HL-60 (cell line): ENCODE measurements at regions not wholly inside any gene's neighbourhood (a gene's known extent, or its start where the extent isn't known, plus 50 kb on each side); places are given as distances from the start of the nearest gene placed in this dataset.
A peak's percentile ranks its signal among the peaks of the same experiment; 100 is the strongest.

Experiments used
- DNase-seq, 2 experiments: peaks; one replicate each; pipeline ENCODE4 v3.0.0-alpha.2; 2010 to 2020; ENCODE audit warnings: low read depth in 1 of 2, low spot score in 1 of 2
- H3K27ac ChIP-seq: fragments of 250-450 bp; sonication (Bioruptor Pico); replicated peaks from 2 replicates; pipeline ENCODE4 v1.5.1; 2020; ENCODE audit warnings: mild to moderate bottlenecking, moderate library complexity
- H3K27me3 ChIP-seq: fragments of 250-450 bp; sonication (Bioruptor Pico); 2 replicates; pipeline ENCODE4 v1.5.1; 2021; ENCODE audit warnings: mild to moderate bottlenecking, moderate library complexity; ENCODE audit not compliant: insufficient read depth, poor library complexity, severe bottlenecking
- H3K4me3 ChIP-seq: replicated peaks from 2 replicates; pipeline ENCODE4 v1.5.1; 2011; ENCODE audit warnings: mild to moderate bottlenecking, control low read depth, low read length; ENCODE audit not compliant: insufficient read depth
- GABPA ChIP-seq: IDR thresholded peaks from 2 replicates; pipeline ENCODE4 v1.6.1; 2012; ENCODE audit warnings: low read depth
- POLR2AphosphoS5 ChIP-seq: IDR thresholded peaks from 2 replicates; pipeline ENCODE4 v1.6.1; 2012; ENCODE audit warnings: low read depth
- REST ChIP-seq: IDR thresholded peaks from 2 replicates; pipeline ENCODE4 v1.6.1; 2012; ENCODE audit warnings: low read depth; ENCODE audit not compliant: insufficient replicate concordance
- SPI1 ChIP-seq: IDR thresholded peaks from 2 replicates; pipeline ENCODE4 v1.6.1; 2012; ENCODE audit warnings: low read depth, mild to moderate bottlenecking, borderline replicate concordance
- TF ChIP-seq, protein P1 (sequence below): IDR thresholded peaks from one replicate; pipeline ENCODE4 v1.5.1; 2011; ENCODE audit warnings: low read length, control low read depth, inconsistent platforms; ENCODE audit not compliant: insufficient read depth

DNA sequence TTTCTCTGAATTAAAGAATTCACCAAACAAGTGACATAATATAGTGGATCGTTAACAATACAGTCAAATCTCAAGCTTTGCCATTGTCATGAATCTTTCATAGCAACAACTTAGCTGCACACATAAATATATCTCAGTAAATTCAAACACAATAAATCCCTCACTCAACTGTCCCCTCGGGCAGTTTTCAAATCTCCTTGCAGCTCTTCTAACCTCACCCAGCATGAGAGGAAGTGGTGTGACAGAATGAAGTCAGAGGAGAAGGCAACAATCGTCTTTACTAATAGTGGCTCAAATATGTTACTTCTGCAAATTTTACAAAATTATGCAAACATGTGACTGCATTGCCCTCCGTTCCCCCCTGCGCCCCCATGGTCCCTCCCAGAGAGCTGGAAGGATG, 148.2 kb downstream of the RAP2A start:
- Histone ChIP-seq H3K27ac (no peak overlapping the region), H3K27me3 (peaks cover 4% of the 10 kb centered on the region), H3K4me3 (no peak overlapping the region)
- TF ChIP-seq SPI1: peak; percentile 56; the same call in 1 of the 2 replicates
- TF ChIP-seq REST: no peak
- TF ChIP-seq POLR2AphosphoS5: no peak
- peak in 1 of 2 experiments; percentile 21 for DNase-seq

DNA sequence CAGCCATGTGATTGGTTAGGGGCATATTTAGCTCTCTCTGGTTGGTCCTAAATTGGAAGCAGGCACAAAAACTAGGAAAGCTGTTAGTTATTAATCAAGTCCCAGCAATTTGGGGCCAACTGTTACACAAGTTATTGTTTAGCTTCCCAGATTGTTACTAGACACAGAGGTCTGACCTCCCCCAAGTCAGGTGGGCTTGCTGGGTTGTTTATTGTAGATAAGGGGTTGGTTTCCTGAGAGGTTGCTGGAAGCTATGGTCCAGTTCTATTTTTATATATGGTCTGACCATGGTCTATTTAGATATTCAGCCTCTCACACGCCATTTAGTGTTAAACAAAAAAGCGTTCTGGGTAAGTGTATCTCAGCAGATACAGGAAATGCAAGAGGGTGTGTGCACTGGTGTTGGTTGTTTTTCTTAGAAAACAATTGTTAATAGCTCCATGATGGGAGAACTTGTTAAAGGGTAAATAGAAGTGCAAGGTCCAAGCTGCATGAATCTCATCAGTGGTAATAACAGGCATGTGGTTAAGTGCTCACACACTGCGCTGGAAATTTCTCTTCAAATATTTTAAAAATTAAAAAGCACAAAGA, 150.0 kb downstream of the RAP2A start:
- no peak for TF ChIP-seq POLR2AphosphoS5
- TF ChIP-seq, protein P1, sequence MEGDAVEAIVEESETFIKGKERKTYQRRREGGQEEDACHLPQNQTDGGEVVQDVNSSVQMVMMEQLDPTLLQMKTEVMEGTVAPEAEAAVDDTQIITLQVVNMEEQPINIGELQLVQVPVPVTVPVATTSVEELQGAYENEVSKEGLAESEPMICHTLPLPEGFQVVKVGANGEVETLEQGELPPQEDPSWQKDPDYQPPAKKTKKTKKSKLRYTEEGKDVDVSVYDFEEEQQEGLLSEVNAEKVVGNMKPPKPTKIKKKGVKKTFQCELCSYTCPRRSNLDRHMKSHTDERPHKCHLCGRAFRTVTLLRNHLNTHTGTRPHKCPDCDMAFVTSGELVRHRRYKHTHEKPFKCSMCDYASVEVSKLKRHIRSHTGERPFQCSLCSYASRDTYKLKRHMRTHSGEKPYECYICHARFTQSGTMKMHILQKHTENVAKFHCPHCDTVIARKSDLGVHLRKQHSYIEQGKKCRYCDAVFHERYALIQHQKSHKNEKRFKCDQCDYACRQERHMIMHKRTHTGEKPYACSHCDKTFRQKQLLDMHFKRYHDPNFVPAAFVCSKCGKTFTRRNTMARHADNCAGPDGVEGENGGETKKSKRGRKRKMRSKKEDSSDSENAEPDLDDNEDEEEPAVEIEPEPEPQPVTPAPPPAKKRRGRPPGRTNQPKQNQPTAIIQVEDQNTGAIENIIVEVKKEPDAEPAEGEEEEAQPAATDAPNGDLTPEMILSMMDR: no peak
- no peak for TF ChIP-seq REST
- no peak for TF ChIP-seq GABPA
- no peak for TF ChIP-seq SPI1
- Histone ChIP-seq H3K27me3 (peaks cover 4% of the 10 kb centered on the region), H3K4me3 (no peak overlapping the region), H3K27ac (no peak overlapping the region)
- DNase-seq: no peak

DNA sequence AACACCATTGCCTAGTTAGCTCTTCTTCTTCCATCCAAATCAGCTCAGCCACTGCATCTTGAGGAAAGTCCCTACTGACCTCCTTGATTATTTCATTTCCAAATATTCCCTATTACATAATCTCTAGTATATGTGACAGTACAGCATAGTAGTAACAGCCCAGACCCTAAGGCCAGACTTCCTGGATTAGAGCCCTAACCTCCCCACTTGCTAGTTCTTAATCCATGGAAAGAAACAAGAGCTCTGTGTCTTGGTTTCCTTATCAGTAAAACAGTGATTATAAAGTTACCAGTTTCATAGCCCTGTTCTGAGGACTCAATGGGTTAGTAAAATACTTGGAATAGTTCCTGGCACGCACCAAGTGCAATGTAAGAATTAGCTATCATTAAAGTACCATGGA, 153.0 kb downstream of the RAP2A start:
- no peak for TF ChIP-seq REST
- no peak for TF ChIP-seq POLR2AphosphoS5
- TF ChIP-seq GABPA: no peak
- TF ChIP-seq, protein P1: no peak
- TF ChIP-seq SPI1: no peak
- no peak overlapping the region for H3K27ac ChIP-seq
- H3K27me3 ChIP-seq: peaks cover 4% of the 10 kb centered on the region
- H3K4me3 ChIP-seq: no peak overlapping the region
- DNase-seq: no peak
